OCI-LY7 (cell line): ENCODE measurements at regions not wholly inside any gene's neighbourhood (a gene's known extent, or its start where the extent isn't known, plus 50 kb on each side); places are given as distances from the start of the nearest gene placed in this dataset.

Experiments used
- CTCF ChIP-seq: fragments of 200-600 bp; sonication (generic); conservative IDR thresholded peaks from 2 replicates; pipeline ENCODE4 v1.5.1; 2014; ENCODE audit warnings: mild to moderate bottlenecking, antibody characterized with exemption, low read length, moderate library complexity, mixed read lengths
- EZH2phosphoT487 ChIP-seq: fragments of 200-600 bp; sonication (generic); IDR thresholded peaks from 2 replicates; pipeline ENCODE4 v1.6.1; 2018; ENCODE audit warnings: low read depth, borderline replicate concordance, mild to moderate bottlenecking, mixed run types, antibody characterized with exemption, low read length, moderate library complexity, mixed read lengths

GRCh38 chr9:111118256-111118948 lies 80.1 kb upstream of the LPAR1 start:
- no peak for TF ChIP-seq CTCF
- no peak for TF ChIP-seq EZH2phosphoT487
